Effector memory CD8-positive, alpha-beta T cell (primary cell): ENCODE measurements at regions not wholly inside any gene's neighbourhood (a gene's known extent, or its start where the extent isn't known, plus 50 kb on each side); places are given as distances from the start of the nearest gene placed in this dataset.

Source experiments
- ATAC-seq: fragments of 150-1000 bp; cut with Tn5 transposase; replicated peaks from 2 replicates; pipeline ENCODE4 v1.10.0; 2021; ENCODE audit warnings: mild to moderate bottlenecking, moderate library complexity
- DNase-seq, 3 experiments: peaks; one replicate each; pipeline ENCODE4 v3.0.0; 2021
- H3K27ac Mint-ChIP-seq, 2 donors: one replicate each; pipeline ENCODE4 v1.8.0; 2022; ENCODE audit warnings: mild to moderate bottlenecking in 2 of 2, mixed read lengths in 2 of 2, moderate library complexity in 2 of 2
- H3K27me3 Mint-ChIP-seq, 2 donors: one replicate each; pipeline ENCODE4 v1.8.0; 2022; ENCODE audit warnings: mixed read lengths in 2 of 2
- H3K36me3 Mint-ChIP-seq: one replicate; pipeline ENCODE4 v1.8.0; 2022; ENCODE audit warnings: mild to moderate bottlenecking, moderate library complexity, mixed read lengths; ENCODE audit not compliant: insufficient read depth
- H3K4me1 Mint-ChIP-seq, 2 donors: one replicate each; pipeline ENCODE4 v1.8.0; 2022; ENCODE audit warnings: low read depth in 2 of 2, mixed read lengths in 2 of 2
- H3K4me3 Mint-ChIP-seq, 2 donors: one replicate each; pipeline ENCODE4 v1.8.0; 2022; ENCODE audit warnings: mild to moderate bottlenecking in 2 of 2, mixed read lengths in 2 of 2, moderate library complexity in 2 of 2
- H3K9me3 Mint-ChIP-seq, 2 donors: one replicate each; pipeline ENCODE4 v1.8.0; 2022; ENCODE audit warnings: mixed read lengths in 2 of 2

- H3K27me3 Mint-ChIP-seq, result peaks cover 0 to 8% of the 10 kb centered on the region in 2 donors
- no peak for ATAC-seq
- no peak overlapping the region for H3K4me3 Mint-ChIP-seq
- no peak for DNase-seq
- no peaks in the 10 kb centered on the region for H3K4me1 Mint-ChIP-seq
- H3K36me3 Mint-ChIP-seq, result no peaks in the 10 kb centered on the region
- H3K9me3 Mint-ChIP-seq, result no peaks in the 10 kb centered on the region
- no peak overlapping the region for H3K27ac Mint-ChIP-seq
These were observed 136.0 kb upstream of the IFNG-AS1 start for GRCh38 chr12:67853204-67853603.

- Mint-ChIP-seq H3K27ac (no peak overlapping the region), H3K4me3 (no peak overlapping the region), H3K27me3 (peaks cover 0 to 8% of the 10 kb centered on the region in 2 donors), H3K36me3 (no peaks in the 10 kb centered on the region), H3K4me1 (no peaks in the 10 kb centered on the region), H3K9me3 (no peaks in the 10 kb centered on the region)
- no peak for ATAC-seq
- DNase-seq, result no peak
These were observed 134.9 kb upstream of the IFNG-AS1 start for GRCh38 chr12:67854351-67854750.

- DNase-seq (no peak), ATAC-seq (no peak)
- Mint-ChIP-seq H3K4me1 (no peaks in the 10 kb centered on the region), H3K27ac (no peak overlapping the region), H3K9me3 (no peaks in the 10 kb centered on the region), H3K27me3 (peaks cover 0 to 8% of the 10 kb centered on the region in 2 donors), H3K4me3 (no peak overlapping the region), H3K36me3 (no peaks in the 10 kb centered on the region)
These were observed 134.1 kb upstream of the IFNG-AS1 start for GRCh38 chr12:67855103-67855502.

GRCh38 chr12:67871231-67871630, 118.0 kb upstream of the IFNG-AS1 start:
- Mint-ChIP-seq H3K27ac (no peak overlapping the region), H3K27me3 (no peaks in the 10 kb centered on the region), H3K36me3 (no peaks in the 10 kb centered on the region), H3K9me3 (peaks cover 0 to 6% of the 10 kb centered on the region in 2 donors), H3K4me1 (no peaks in the 10 kb centered on the region), H3K4me3 (no peak overlapping the region)
- DNase-seq (no peak), ATAC-seq (no peak)

- Mint-ChIP-seq H3K36me3 (no peaks in the 10 kb centered on the region), H3K27ac (no peak overlapping the region), H3K4me3 (no peak overlapping the region), H3K27me3 (peaks cover 0 to 1% of the 10 kb centered on the region in 2 donors), H3K9me3 (peaks cover 0 to 5% of the 10 kb centered on the region in 2 donors), H3K4me1 (no peaks in the 10 kb centered on the region)
- DNase-seq (no peak), ATAC-seq (no peak)
These were observed 115.9 kb upstream of the IFNG-AS1 start for GRCh38 chr12:67873355-67873754.

GRCh38 chr12:67876305-67876915, 112.8 kb upstream of the IFNG-AS1 start:
- H3K4me3 Mint-ChIP-seq, result no peak overlapping the region
- H3K4me1 Mint-ChIP-seq, result no peaks in the 10 kb centered on the region
- H3K9me3 Mint-ChIP-seq, result no peaks in the 10 kb centered on the region
- H3K27me3 Mint-ChIP-seq, result peaks cover 0 to 6% of the 10 kb centered on the region in 2 donors
- DNase-seq, result no peak
- no peaks in the 10 kb centered on the region for H3K36me3 Mint-ChIP-seq
- H3K27ac Mint-ChIP-seq, result no peak overlapping the region
- no peak for ATAC-seq

GRCh38 chr12:67877727-67878126, 111.5 kb upstream of the IFNG-AS1 start:
- no peak overlapping the region for H3K4me3 Mint-ChIP-seq
- H3K36me3 Mint-ChIP-seq, result no peaks in the 10 kb centered on the region
- ATAC-seq (no peak), DNase-seq (no peak)
- H3K4me1 Mint-ChIP-seq, result no peaks in the 10 kb centered on the region
- no peak overlapping the region for H3K27ac Mint-ChIP-seq
- no peaks in the 10 kb centered on the region for H3K9me3 Mint-ChIP-seq
- peaks cover 0 to 6% of the 10 kb centered on the region in 2 donors for H3K27me3 Mint-ChIP-seq

GRCh38 chr12:67879937-67880336, 109.3 kb upstream of the IFNG-AS1 start:
- Mint-ChIP-seq H3K9me3 (no peaks in the 10 kb centered on the region), H3K4me1 (no peaks in the 10 kb centered on the region), H3K27me3 (peaks cover 5 to 6% of the 10 kb centered on the region in 2 donors), H3K36me3 (no peaks in the 10 kb centered on the region), H3K4me3 (no peak overlapping the region), H3K27ac (no peak overlapping the region)
- DNase-seq (no peak), ATAC-seq (no peak)

- peaks cover 9 to 15% of the 10 kb centered on the region in 2 donors for H3K27me3 Mint-ChIP-seq
- H3K27ac Mint-ChIP-seq, result no peak overlapping the region
- no peaks in the 10 kb centered on the region for H3K9me3 Mint-ChIP-seq
- no peak for DNase-seq
- no peak overlapping the region for H3K4me3 Mint-ChIP-seq
- no peak for ATAC-seq
- H3K36me3 Mint-ChIP-seq, result no peaks in the 10 kb centered on the region
- H3K4me1 Mint-ChIP-seq, result no peaks in the 10 kb centered on the region
These were observed 107.7 kb upstream of the IFNG-AS1 start for GRCh38 chr12:67881565-67881964.

GRCh38 chr12:67884596-67884995, 104.7 kb upstream of the IFNG-AS1 start:
- peaks cover 9 to 15% of the 10 kb centered on the region in 2 donors for H3K27me3 Mint-ChIP-seq
- H3K36me3 Mint-ChIP-seq, result no peaks in the 10 kb centered on the region
- H3K4me1 Mint-ChIP-seq, result peaks cover 0 to 2% of the 10 kb centered on the region in 2 donors
- DNase-seq (no peak), ATAC-seq (no peak)
- H3K27ac Mint-ChIP-seq, result no peak overlapping the region
- H3K9me3 Mint-ChIP-seq, result no peaks in the 10 kb centered on the region
- H3K4me3 Mint-ChIP-seq, result no peak overlapping the region

GRCh38 chr12:67885375-67886169, 103.7 kb upstream of the IFNG-AS1 start:
- DNase-seq (no peak), ATAC-seq (no peak)
- H3K9me3 Mint-ChIP-seq, result no peaks in the 10 kb centered on the region
- H3K27me3 Mint-ChIP-seq, result peaks cover 9 to 15% of the 10 kb centered on the region in 2 donors
- no peaks in the 10 kb centered on the region for H3K36me3 Mint-ChIP-seq
- H3K27ac Mint-ChIP-seq, result no peak overlapping the region
- H3K4me1 Mint-ChIP-seq, result peaks cover under 1 to 2% of the 10 kb centered on the region in 2 donors
- no peak overlapping the region for H3K4me3 Mint-ChIP-seq

GRCh38 chr12:67887065-67887464, 102.2 kb upstream of the IFNG-AS1 start:
- no peak for DNase-seq
- Mint-ChIP-seq H3K27me3 (peaks cover 9 to 15% of the 10 kb centered on the region in 2 donors), H3K27ac (no peak overlapping the region), H3K4me1 (peaks cover 8 to 10% of the 10 kb centered on the region in 2 donors), H3K36me3 (no peaks in the 10 kb centered on the region), H3K9me3 (no peaks in the 10 kb centered on the region), H3K4me3 (no peak overlapping the region)
- ATAC-seq, result no peak

GRCh38 chr12:67889931-67890330, 99.3 kb upstream of the IFNG-AS1 start:
- no peak for ATAC-seq
- Mint-ChIP-seq H3K4me1 (peaks cover 8 to 10% of the 10 kb centered on the region in 2 donors), H3K9me3 (no peaks in the 10 kb centered on the region), H3K27ac (no peak overlapping the region), H3K4me3 (no peak overlapping the region), H3K36me3 (no peaks in the 10 kb centered on the region), H3K27me3 (peaks cover 9 to 10% of the 10 kb centered on the region in 2 donors)
- DNase-seq, result no peak

GRCh38 chr12:67890726-67891258, 98.5 kb upstream of the IFNG-AS1 start:
- Mint-ChIP-seq H3K27me3 (peaks cover under 1 to 6% of the 10 kb centered on the region in 2 donors), H3K4me3 (no peak overlapping the region), H3K9me3 (no peaks in the 10 kb centered on the region), H3K36me3 (no peaks in the 10 kb centered on the region), H3K4me1 (peaks cover 8 to 10% of the 10 kb centered on the region in 2 donors), H3K27ac (no peak overlapping the region)
- DNase-seq, result no peak
- no peak for ATAC-seq
